K562 (cell line): ENCODE measurements at regions not wholly inside any gene's neighbourhood (a gene's known extent, or its start where the extent isn't known, plus 50 kb on each side); places are given as distances from the start of the nearest gene placed in this dataset.

Experiments used
- ATAC-seq: fragments of 200-7000 bp; cut with Tn5 transposase; 3 replicates; pipeline ENCODE4 v1.9.1; 2020; ENCODE audit warnings: moderate library complexity
- BruUV-seq: library from RNA; stranded (reverse); fragments of 400-500 nt; replicated peaks from 2 replicates; lab custom pipeline; 2021; lab: Mats Ljungman, UMichigan
- CTCF ChIA-PET: fragments of 300-600 bp; formaldehyde crosslinking; extraction: SDS; loops from one replicate; lab custom pipeline; 2021; ENCODE audit warnings: low intra/inter-chr PET ratio; lab: Yijun Ruan, JAX
- POLR2A ChIA-PET: fragments of 300-600, 350-650 bp; sonication (Branson Sonifier 250); formaldehyde crosslinking; extraction: SDS; loops from one replicate; lab custom pipeline; 2021; ENCODE audit warnings: antibody characterized with exemption, inconsistent platforms; lab: Yijun Ruan, JAX
- DNase-seq, 4 experiments: peaks; one replicate each; pipeline versions ENCODE4 v3.0.0 to v3.0.0-alpha.2; 2011 to 2018; ENCODE audit warnings: low spot score in 3 of 4, mixed read lengths in 3 of 4; ENCODE audit errors: extremely low read depth in 1 of 4
- FAIRE-seq: peaks from 2 replicates; lab custom pipeline; 2011; peaks lifted over from hg19 to GRCh38; lab: Jason Lieb, UNC
- H2AFZ ChIP-seq: 2 replicates; pipeline ENCODE4 v1.6.0; 2011; ENCODE audit warnings: low read depth, low read length, control low read depth, inconsistent platforms
- H3K27ac ChIP-seq: fragments of 200-600 bp; 3 replicates; pipeline ENCODE4 v1.8.0; 2011; ENCODE audit warnings: low read depth, mild to moderate bottlenecking, control low read depth, inconsistent platforms, low read length, moderate library complexity, mixed read lengths; ENCODE audit errors: extremely low read depth
- H3K27me3 ChIP-seq, 2 experiments: fragments of 300-600 bp in 1 of 2; 2 replicates in 1 of 2; 3 replicates in 1 of 2; pipeline versions ENCODE4 v1.6.0 to v1.8.0; 2011; ENCODE audit warnings: inconsistent platforms in 2 of 2, low read length in 2 of 2, mild to moderate bottlenecking in 1 of 2, mixed read lengths in 1 of 2, moderate library complexity in 1 of 2; ENCODE audit not compliant: control insufficient read depth in 2 of 2, insufficient read depth in 2 of 2
- H3K36me3 ChIP-seq: fragments of 300-600 bp; 3 replicates; pipeline ENCODE4 v1.8.0; 2011; ENCODE audit warnings: mild to moderate bottlenecking, low read length, inconsistent platforms; ENCODE audit not compliant: control insufficient read depth, insufficient read depth
- H3K4me1 ChIP-seq, 2 experiments: fragments of 200-600 bp in 1 of 2; replicated peaks in 1 of 2; 2 replicates in 1 of 2; 3 replicates in 1 of 2; pipeline versions ENCODE4 v1.5.1 to v1.8.0; 2011; ENCODE audit warnings: inconsistent platforms in 2 of 2, low read length in 2 of 2, mild to moderate bottlenecking in 1 of 2, mixed read lengths in 1 of 2, moderate library complexity in 1 of 2; ENCODE audit not compliant: control insufficient read depth in 2 of 2, insufficient read depth in 2 of 2
- H3K4me2 ChIP-seq: 2 replicates; pipeline ENCODE4 v1.6.1; 2011; ENCODE audit warnings: low read length, control low read depth, inconsistent platforms, mixed read lengths; ENCODE audit not compliant: insufficient read depth
- H3K4me3 ChIP-seq: fragments of 200-600 bp; sonication (generic), shearing (Covaris generic); 2 replicates; pipeline ENCODE4 v1.5.1; 2016; ENCODE audit warnings: control low read depth, inconsistent platforms
- H3K79me2 ChIP-seq: fragments of 200-600 bp; 3 replicates; pipeline ENCODE4 v1.8.0; 2011; ENCODE audit warnings: low read length, inconsistent platforms; ENCODE audit not compliant: control insufficient read depth, insufficient read depth
- H3K9ac ChIP-seq, 2 experiments: 2 replicates each; pipeline versions ENCODE4 v1.6.0 to v1.6.1; 2011; ENCODE audit warnings: low read depth in 2 of 2, low read length in 2 of 2, control low read depth in 1 of 2, inconsistent platforms in 1 of 2, mild to moderate bottlenecking in 1 of 2, mixed read lengths in 1 of 2; ENCODE audit not compliant: insufficient read depth in 1 of 2
- H3K9me1 ChIP-seq: one replicate; pipeline ENCODE4 v1.6.0; 2011; ENCODE audit warnings: inconsistent platforms, mild to moderate bottlenecking, low read length, moderate library complexity; ENCODE audit not compliant: control insufficient read depth, insufficient read depth
- H3K9me3 ChIP-seq: replicated peaks from 2 replicates; pipeline ENCODE4 v1.5.1; 2011; ENCODE audit warnings: low read depth, low read length, inconsistent platforms; ENCODE audit not compliant: control insufficient read depth, insufficient read depth
- H4K20me1 ChIP-seq: replicated peaks from 2 replicates; pipeline ENCODE4 v1.6.1; 2011; ENCODE audit warnings: low read length, inconsistent platforms, mixed read lengths; ENCODE audit not compliant: control insufficient read depth, insufficient read depth
- CSDE1 ChIP-seq, 2 experiments: fragments of 450-650 bp; IDR thresholded peaks; 2 replicates each; pipeline ENCODE4 v1.6.1; 2016; ENCODE audit warnings: mild to moderate bottlenecking in 1 of 2
- DEAF1 ChIP-seq: fragments of 450-650 bp; formaldehyde crosslinking; IDR thresholded peaks from 2 replicates; pipeline ENCODE4 v1.4.0; 2020; ENCODE audit warnings: mild to moderate bottlenecking, moderate library complexity
- E2F4 ChIP-seq: sonication (generic); formaldehyde crosslinking; IDR thresholded peaks from 2 replicates; pipeline ENCODE4 v1.8.0; 2022; ENCODE audit warnings: mild to moderate bottlenecking, low read depth, missing genetic modification reagents
- FOXM1 ChIP-seq, 2 experiments: fragments of 450-650 bp in 1 of 2; sonication (generic) in 1 of 2; formaldehyde crosslinking in 1 of 2; IDR thresholded peaks; 2 replicates each; pipeline versions ENCODE4 v1.6.1 to v1.9.0; 2017 to 2022; ENCODE audit warnings: low read depth in 2 of 2, mild to moderate bottlenecking in 2 of 2, missing genetic modification reagents in 1 of 2, moderate library complexity in 1 of 2
- IFI16 ChIP-seq: fragments of 250-450 bp; sonication (Bioruptor Pico); IDR thresholded peaks from 2 replicates; pipeline ENCODE4 v2.1.2; 2022; ENCODE audit warnings: mild to moderate bottlenecking, inconsistent platforms
- KAT2B ChIP-seq: IDR thresholded peaks from one replicate; pipeline ENCODE4 v1.6.1; 2012; ENCODE audit warnings: low read depth, mild to moderate bottlenecking, control low read depth, inconsistent platforms, low read length, moderate library complexity
- KDM1A ChIP-seq, 2 experiments: fragments of 450-650 bp; IDR thresholded peaks; 2 replicates each; pipeline ENCODE4 v1.6.1; 2016; ENCODE audit warnings: mild to moderate bottlenecking in 2 of 2
- KLF10 ChIP-seq: fragments of 250-450 bp; sonication (Bioruptor Pico); IDR thresholded peaks from 2 replicates; pipeline ENCODE4 v1.6.1; 2021; ENCODE audit warnings: matching md5 sums
- MAFK ChIP-seq: IDR thresholded peaks from 2 replicates; pipeline ENCODE4 v1.6.1; 2011; ENCODE audit warnings: low read length, improper control_type of control experiment
- MCM2 ChIP-seq: fragments of 450-650 bp; IDR thresholded peaks from 2 replicates; pipeline ENCODE4 v1.6.1; 2017; ENCODE audit warnings: low read depth, mild to moderate bottlenecking
- MCM3 ChIP-seq: fragments of 450-650 bp; IDR thresholded peaks from 2 replicates; pipeline ENCODE4 v1.6.1; 2016
- RFX5 ChIP-seq: IDR thresholded peaks from 2 replicates; pipeline ENCODE4 v1.6.1; 2011; ENCODE audit warnings: low read depth, mild to moderate bottlenecking, improper control_type of control experiment, low read length
- SMARCA5 ChIP-seq: fragments of 450-650 bp; IDR thresholded peaks from 2 replicates; pipeline ENCODE4 v1.6.1; 2016
- SNIP1 ChIP-seq: fragments of 450-650 bp; IDR thresholded peaks from 2 replicates; pipeline ENCODE4 v1.7.1; 2017; ENCODE audit warnings: low read depth, mild to moderate bottlenecking
- SPI1 ChIP-seq: IDR thresholded peaks from 2 replicates; pipeline ENCODE4 v1.6.1; 2011; ENCODE audit warnings: low read depth, low read length, control low read depth, borderline replicate concordance
- ZBTB8A ChIP-seq: fragments of 450-650 bp; IDR thresholded peaks from 2 replicates; pipeline ENCODE4 v1.6.1; 2018; ENCODE audit warnings: mild to moderate bottlenecking, moderate library complexity; ENCODE audit not compliant: partially characterized antibody
- ZBTB9 ChIP-seq: fragments of 450-650 bp; formaldehyde crosslinking; IDR thresholded peaks from 2 replicates; pipeline ENCODE4 v1.4.0; 2020; ENCODE audit warnings: mild to moderate bottlenecking, moderate library complexity
- ZFX ChIP-seq: sonication (generic); formaldehyde crosslinking; IDR thresholded peaks from 2 replicates; pipeline ENCODE4 v1.8.0; 2022; ENCODE audit warnings: mild to moderate bottlenecking, missing genetic modification reagents, moderate library complexity
- ZNF143 ChIP-seq: sonication (generic); formaldehyde crosslinking; IDR thresholded peaks from 2 replicates; pipeline ENCODE4 v1.9.0; 2022; ENCODE audit warnings: mild to moderate bottlenecking, missing genetic modification reagents
- ZNF263 ChIP-seq: sonication (generic); formaldehyde crosslinking; IDR thresholded peaks from 2 replicates; pipeline ENCODE4 v1.8.0; 2022; ENCODE audit warnings: mild to moderate bottlenecking, missing genetic modification reagents, borderline replicate concordance
- WGBS: fragments of 100-300 bp; shearing (Covaris generic); methylation state at CpG from one replicate; pipeline ENCODE4 v1.1.6; 2016; ENCODE audit warnings: low coverage, mixed read lengths; ENCODE audit not compliant: insufficient coverage; ENCODE audit errors: missing lambda C conversion rate; 5-methylcytosine and 5-hydroxymethylcytosine counted together
- in situ Hi-C: fragments of 300-500 bp; cut with MboI; formaldehyde crosslinking; loops from 4 replicates; pipeline ENCODE4 v1.15.0; 2018; ENCODE audit warnings: inconsistent platforms, mixed read lengths
- intact Hi-C: fragments of 100-400 bp; cut with micrococcal nuclease; formaldehyde crosslinking; loops from 2 replicates; pipeline ENCODE4 v1.14.2; 2022

- TF ChIP-seq MCM3 (no peak), MAFK (no peak)
These were observed 497.1 kb downstream of the ARHGEF28 start (continued) for GRCh38 chr5:74122979-74123590.

GRCh38 chr5:74122175-74122574 is 496.2 kb downstream of the ARHGEF28 start:
- BruUV-seq = no TSS peak
- ChIA-PET POLR2A (no interaction called here), CTCF (no interaction called here)
- intact Hi-C loops = no loop called here
- DNase-seq = no peak
- Histone ChIP-seq H3K9me3 (no peaks in the 10 kb centered on the region), H3K4me3 (no peak overlapping the region), H3K4me2 (no peak overlapping the region), H3K79me2 (no peaks in the 10 kb centered on the region), H3K27me3 (peaks cover 0 to 2% of the 10 kb centered on the region in 2 experiments; a peak in 1 of 5 replicates), H3K36me3 (no peaks in the 10 kb centered on the region), H3K9me1 (no peaks in the 10 kb centered on the region), H4K20me1 (no peaks in the 10 kb centered on the region), H3K27ac (no peak overlapping the region), H2AFZ (no peak overlapping the region), H3K4me1 (no peaks in the 10 kb centered on the region), H3K9ac (no peak overlapping the region)
- 0% methylated on average over 1 of the region's 1 CpG for WGBS
- ATAC-seq = no peak
- no peak for TF ChIP-seq ZBTB9 (CRISPR knock-in tag)
- TF ChIP-seq FOXM1 (IDR thresholded peaks at IDR 0.05; ENCODE audit: low read depth) = no peak
- no peak for TF ChIP-seq FOXM1 (CRISPR knock-in tag; IDR thresholded peaks at IDR 0.05; ENCODE audit: low read depth)
- no peak for TF ChIP-seq ZBTB8A
- no peak for TF ChIP-seq ZNF263 (CRISPR knock-in tag)
- no peak for TF ChIP-seq DEAF1
- TF ChIP-seq SMARCA5 = no peak
- TF ChIP-seq ZFX (CRISPR knock-in tag) = no peak
- no peak for TF ChIP-seq KAT2B
- no peak for TF ChIP-seq ZNF143
- no peak for TF ChIP-seq CSDE1 (IDR thresholded peaks at IDR 0.05)
- TF ChIP-seq SNIP1 = no peak
- TF ChIP-seq E2F4 (CRISPR knock-in tag) = no peak
- TF ChIP-seq MCM2 = no peak
- no peak for TF ChIP-seq RFX5
- no peak for TF ChIP-seq KLF10
- no peak for TF ChIP-seq IFI16
- no peak for TF ChIP-seq SPI1
- TF ChIP-seq KDM1A (IDR thresholded peaks at IDR 0.05) = no peak
- in situ Hi-C loops = no loop called here
- FAIRE-seq = no peak
